Activated naive CD8-positive, alpha-beta T cell treated with anti-CD3 and anti-CD28 coated beads, Interleukin-2, amount 50 U/mL, for 24 hours (primary cell): ENCODE measurements at regions not wholly inside any gene's neighbourhood (a gene's known extent, or its start where the extent isn't known, plus 50 kb on each side); places are given as distances from the start of the nearest gene placed in this dataset.

Source experiments
- ATAC-seq: fragments of 150-1000 bp; cut with Tn5 transposase; one replicate; pipeline ENCODE4 v1.10.0; 2021
- DNase-seq: peaks from one replicate; pipeline ENCODE4 v3.0.0; 2021
- H3K27ac Mint-ChIP-seq: one replicate; pipeline ENCODE4 v1.8.0; 2021; ENCODE audit warnings: mild to moderate bottlenecking, mixed read lengths
- H3K27me3 Mint-ChIP-seq: one replicate; pipeline ENCODE4 v1.8.0; 2021; ENCODE audit warnings: mixed read lengths
- H3K36me3 Mint-ChIP-seq: one replicate; pipeline ENCODE4 v1.8.0; 2021; ENCODE audit warnings: low read depth, mixed read lengths
- H3K4me1 Mint-ChIP-seq: one replicate; pipeline ENCODE4 v1.8.0; 2021; ENCODE audit warnings: mixed read lengths
- H3K4me3 Mint-ChIP-seq: one replicate; pipeline ENCODE4 v1.8.0; 2021; ENCODE audit warnings: mild to moderate bottlenecking, moderate library complexity, mixed read lengths
- H3K9me3 Mint-ChIP-seq: one replicate; pipeline ENCODE4 v1.8.0; 2021; ENCODE audit warnings: mixed read lengths

GRCh38 chr6:150314230-150315188 lies 54.3 kb upstream of the IYD start:
- no peaks in the 10 kb centered on the region for H3K9me3 Mint-ChIP-seq
- DNase-seq = no peak
- no peak overlapping the region for H3K4me3 Mint-ChIP-seq
- no peak overlapping the region for H3K27ac Mint-ChIP-seq
- H3K27me3 Mint-ChIP-seq = peaks cover 9% of the 10 kb centered on the region
- H3K36me3 Mint-ChIP-seq = no peaks in the 10 kb centered on the region
- no peak for ATAC-seq
- H3K4me1 Mint-ChIP-seq = peaks cover 4% of the 10 kb centered on the region

- no peak for DNase-seq
- no peaks in the 10 kb centered on the region for H3K9me3 Mint-ChIP-seq
- H3K4me3 Mint-ChIP-seq = no peak overlapping the region
- no peak overlapping the region for H3K27ac Mint-ChIP-seq
- H3K4me1 Mint-ChIP-seq = peaks cover 4% of the 10 kb centered on the region
- ATAC-seq = no peak
- no peaks in the 10 kb centered on the region for H3K36me3 Mint-ChIP-seq
- peaks cover 6% of the 10 kb centered on the region for H3K27me3 Mint-ChIP-seq
Observed at GRCh38 chr6:150315626-150316025, 53.2 kb upstream of the IYD start.

DNA sequence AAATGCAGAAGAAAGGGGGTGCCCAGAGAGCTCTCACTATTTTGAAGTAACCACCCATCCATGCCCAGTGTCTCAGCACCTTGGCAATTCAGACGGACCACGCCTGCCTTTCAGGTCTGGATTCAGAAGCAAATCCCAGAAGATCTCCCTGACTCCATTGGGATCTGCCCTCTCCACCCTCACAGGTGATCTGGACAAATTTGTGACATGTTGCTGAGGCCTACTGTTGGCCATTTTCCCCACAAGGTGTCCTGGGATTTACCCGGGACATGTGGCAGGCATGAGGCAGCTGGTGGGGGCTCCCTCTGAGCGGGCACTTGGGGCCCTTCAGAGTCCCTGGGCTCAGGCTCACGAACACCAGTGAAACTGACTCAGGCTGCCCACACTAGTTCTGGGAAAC lies 51.9 kb upstream of the IYD start:
- ATAC-seq (no peak), DNase-seq (no peak)
- no peak overlapping the region for H3K27ac Mint-ChIP-seq
- no peaks in the 10 kb centered on the region for H3K36me3 Mint-ChIP-seq
- H3K4me3 Mint-ChIP-seq = no peak overlapping the region
- peaks cover 11% of the 10 kb centered on the region for H3K27me3 Mint-ChIP-seq
- no peaks in the 10 kb centered on the region for H3K9me3 Mint-ChIP-seq
- H3K4me1 Mint-ChIP-seq = no peaks in the 10 kb centered on the region
